ENCODE measurements at regions not wholly inside any gene's neighbourhood (a gene's known extent, or its start where the extent isn't known, plus 50 kb on each side); places are given as distances from the start of the nearest gene placed in this dataset.
"Not testable (repeated sequence)": the region's sequence is repeated elsewhere in the genome, so short reads cannot be mapped to it uniquely, and the experiment has no call there.

- H3K27me3 ChIP-seq (replicated peaks in 1 of 4; ENCODE audit: control insufficient read depth in 3 of 4, extremely low read depth in 1 of 4, insufficient read depth in 3 of 4, low read length in 3 of 4); H2BK5ac ChIP-seq (ENCODE audit: low read depth, low read length); H3K14ac ChIP-seq (ENCODE audit: insufficient read length); POLR2A ChIA-PET (ENCODE audit: partially characterized antibody); H3K4me2 ChIP-seq (ENCODE audit: insufficient read depth in 1 of 2, low read depth in 2 of 2, low read length in 2 of 2); H3K23ac ChIP-seq (ENCODE audit: insufficient read length); H3K36me3 ChIP-seq (ENCODE audit: control insufficient read depth in 2 of 4, insufficient read depth in 4 of 4, low read length in 3 of 4); H3K9me3 ChIP-seq (ENCODE audit: insufficient read depth in 2 of 2, low read depth in 1 of 2, low read length in 1 of 2); H2BK20ac ChIP-seq (ENCODE audit: low read length); H4K20me1 ChIP-seq (replicated peaks in 1 of 2; ENCODE audit: control insufficient read depth in 1 of 2, insufficient read depth in 2 of 2, low read length in 2 of 2); H3K79me1 ChIP-seq (ENCODE audit: low read depth, low read length); H2BK15ac ChIP-seq (ENCODE audit: low read length); H3K23me2 ChIP-seq (ENCODE audit: low read depth, low read length); H4K5ac ChIP-seq (ENCODE audit: insufficient read length, low read depth, low read length); H3K79me2 ChIP-seq (ENCODE audit: control insufficient read depth in 1 of 2, insufficient read depth in 2 of 2, low read length in 2 of 2); H2AFZ ChIP-seq (ENCODE audit: low read length); H3K56ac ChIP-seq (replicated peaks; ENCODE audit: insufficient read length, low read depth, low read length); H3K4me1 ChIP-seq (replicated peaks in 1 of 4; ENCODE audit: control insufficient read depth in 3 of 4, insufficient read depth in 4 of 4, low read length in 3 of 4); H3K4me3 ChIP-seq (ENCODE audit: extremely low read depth in 1 of 4, insufficient read depth in 2 of 4, low read depth in 3 of 4, low read length in 4 of 4); H2BK120ac ChIP-seq (replicated peaks; ENCODE audit: low read depth, low read length); H2BK12ac ChIP-seq (ENCODE audit: low read depth, low read length); H3K9ac ChIP-seq (replicated peaks in 1 of 4; ENCODE audit: extremely low read depth in 1 of 4, low read depth in 3 of 4, low read length in 3 of 4); H4K8ac ChIP-seq (ENCODE audit: extremely low read depth, insufficient read depth, low read length); CTCF ChIA-PET (ENCODE audit: partially characterized antibody); H4K91ac ChIP-seq (replicated peaks; ENCODE audit: insufficient read length, low read length); DNase-seq (ENCODE audit: low read depth in 1 of 2, low spot score in 2 of 2); H3K4ac ChIP-seq (replicated peaks; ENCODE audit: insufficient read length, low read depth, low read length); H3K18ac ChIP-seq (ENCODE audit: extremely low read depth, low read length); FAIRE-seq; H2AK5ac ChIP-seq (ENCODE audit: low read depth, low read length); H3K27ac ChIP-seq (ENCODE audit: low read depth, low read length): not testable (repeated sequence)
- 100% methylated on average over 1 of the region's 3 CpGs; no CpG with 5 or more reads in 1 of the 2 experiments for WGBS, 2 experiments (ENCODE audit: extremely low coverage in 1 of 2, insufficient coverage in 1 of 2, insufficient read length in 1 of 2, insufficient replicate concordance in 2 of 2, low coverage in 1 of 2, low lambda C conversion rate in 2 of 2, missing lambda C conversion rate in 1 of 2)
Observed at GRCh38 chr2:111484097-111484496, 363.4 kb downstream of the BCL2L11 start.

- H3K18ac ChIP-seq (ENCODE audit: extremely low read depth, low read length); H3K4me3 ChIP-seq (ENCODE audit: extremely low read depth in 1 of 4, insufficient read depth in 2 of 4, low read depth in 3 of 4, low read length in 4 of 4); H2BK20ac ChIP-seq (ENCODE audit: low read length); DNase-seq (ENCODE audit: low read depth in 1 of 2, low spot score in 2 of 2); H3K14ac ChIP-seq (ENCODE audit: insufficient read length); H2BK15ac ChIP-seq (ENCODE audit: low read length); H4K8ac ChIP-seq (ENCODE audit: extremely low read depth, insufficient read depth, low read length); H3K79me1 ChIP-seq (ENCODE audit: low read depth, low read length); POLR2A ChIA-PET (ENCODE audit: partially characterized antibody); H3K4me2 ChIP-seq (ENCODE audit: insufficient read depth in 1 of 2, low read depth in 2 of 2, low read length in 2 of 2); H3K4ac ChIP-seq (replicated peaks; ENCODE audit: insufficient read length, low read depth, low read length); H2AFZ ChIP-seq (ENCODE audit: low read length); H2BK120ac ChIP-seq (replicated peaks; ENCODE audit: low read depth, low read length); H2BK12ac ChIP-seq (ENCODE audit: low read depth, low read length); H3K27ac ChIP-seq (ENCODE audit: low read depth, low read length); H3K79me2 ChIP-seq (ENCODE audit: control insufficient read depth in 1 of 2, insufficient read depth in 2 of 2, low read length in 2 of 2); H4K20me1 ChIP-seq (replicated peaks in 1 of 2; ENCODE audit: control insufficient read depth in 1 of 2, insufficient read depth in 2 of 2, low read length in 2 of 2); H3K36me3 ChIP-seq (ENCODE audit: control insufficient read depth in 2 of 4, insufficient read depth in 4 of 4, low read length in 3 of 4); H3K56ac ChIP-seq (replicated peaks; ENCODE audit: insufficient read length, low read depth, low read length); H4K91ac ChIP-seq (replicated peaks; ENCODE audit: insufficient read length, low read length); CTCF ChIA-PET (ENCODE audit: partially characterized antibody); H3K23ac ChIP-seq (ENCODE audit: insufficient read length); H3K4me1 ChIP-seq (replicated peaks in 1 of 4; ENCODE audit: control insufficient read depth in 3 of 4, insufficient read depth in 4 of 4, low read length in 3 of 4); FAIRE-seq; H3K9ac ChIP-seq (replicated peaks in 1 of 4; ENCODE audit: extremely low read depth in 1 of 4, low read depth in 3 of 4, low read length in 3 of 4); H2BK5ac ChIP-seq (ENCODE audit: low read depth, low read length); H3K23me2 ChIP-seq (ENCODE audit: low read depth, low read length); H2AK5ac ChIP-seq (ENCODE audit: low read depth, low read length); H3K9me3 ChIP-seq (ENCODE audit: insufficient read depth in 2 of 2, low read depth in 1 of 2, low read length in 1 of 2); H4K5ac ChIP-seq (ENCODE audit: insufficient read length, low read depth, low read length); H3K27me3 ChIP-seq (replicated peaks in 1 of 4; ENCODE audit: control insufficient read depth in 3 of 4, extremely low read depth in 1 of 4, insufficient read depth in 3 of 4, low read length in 3 of 4): not testable (repeated sequence)
- 100% methylated on average over 1 of the region's 1 CpG; no CpG with 5 or more reads in 1 of the 2 experiments for WGBS, 2 experiments (ENCODE audit: extremely low coverage in 1 of 2, insufficient coverage in 1 of 2, insufficient read length in 1 of 2, insufficient replicate concordance in 2 of 2, low coverage in 1 of 2, low lambda C conversion rate in 2 of 2, missing lambda C conversion rate in 1 of 2)
Observed at GRCh38 chr2:111485895-111486294, 365.2 kb downstream of the BCL2L11 start.

Data from H1 (cell line).